Activated T-cell treated with anti-CD3 and anti-CD28 coated beads, Interleukin-2, amount 50 U/mL, for 72 hours (primary cell): ENCODE measurements at regions not wholly inside any gene's neighbourhood (a gene's known extent, or its start where the extent isn't known, plus 50 kb on each side); places are given as distances from the start of the nearest gene placed in this dataset.

ENCODE experiments used
- ATAC-seq, 2 donors: fragments of 150-1000 bp; cut with Tn5 transposase; replicated peaks in 1 of 2; 2 replicates each; pipeline ENCODE4 v1.10.0; 2021; ENCODE audit warnings: moderate library complexity in 2 of 2, mild to moderate bottlenecking in 1 of 2
- DNase-seq, 2 donors: peaks; one replicate each; pipeline ENCODE4 v3.0.0; 2021 to 2022; ENCODE audit warnings: mixed read lengths in 1 of 2
- H3K27ac Mint-ChIP-seq: one replicate; pipeline ENCODE4 v1.8.0; 2022; ENCODE audit warnings: mild to moderate bottlenecking, moderate library complexity, mixed read lengths
- H3K27me3 Mint-ChIP-seq: one replicate; pipeline ENCODE4 v1.8.0; 2022; ENCODE audit warnings: low read depth, mixed read lengths
- H3K36me3 Mint-ChIP-seq, 2 donors: one replicate each; pipeline ENCODE4 v1.8.0; 2022; ENCODE audit warnings: mixed read lengths in 2 of 2, mild to moderate bottlenecking in 1 of 2; ENCODE audit not compliant: insufficient read depth in 2 of 2
- H3K4me1 Mint-ChIP-seq: one replicate; pipeline ENCODE4 v1.8.0; 2022; ENCODE audit warnings: low read depth, mixed read lengths
- H3K4me3 Mint-ChIP-seq, 2 donors: one replicate each; pipeline ENCODE4 v1.8.0; 2022; ENCODE audit warnings: mild to moderate bottlenecking in 2 of 2, mixed read lengths in 2 of 2, moderate library complexity in 2 of 2
- H3K9me3 Mint-ChIP-seq, 2 donors: one replicate each; pipeline ENCODE4 v1.8.0; 2022; ENCODE audit warnings: mixed read lengths in 2 of 2

DNA sequence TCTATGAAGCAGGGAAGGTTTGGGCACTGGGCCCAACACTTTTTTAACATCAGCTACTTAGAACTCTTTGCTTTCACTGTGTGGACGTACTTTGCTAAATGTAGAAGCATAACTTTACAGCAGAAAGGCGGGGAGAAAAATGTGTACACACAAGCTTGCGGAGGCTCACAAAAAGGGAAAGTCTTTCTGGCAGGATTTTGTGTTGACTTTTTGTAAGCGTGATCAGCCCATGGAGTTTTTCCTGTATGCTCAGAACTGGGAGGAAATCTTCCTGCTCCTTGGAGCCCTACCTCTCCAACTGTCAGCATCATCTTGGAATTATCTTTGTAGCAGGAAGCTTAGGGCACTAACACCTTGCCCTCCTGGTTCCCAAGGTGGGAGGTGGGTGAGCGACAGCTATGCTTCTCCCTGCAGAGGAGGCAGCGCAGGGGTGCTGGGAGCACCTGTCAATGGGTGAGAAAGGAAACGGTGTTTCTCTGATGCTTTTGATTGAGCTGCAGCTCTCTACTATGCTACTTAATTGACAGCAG lies 321.9 kb downstream of the GADD45G start:
- H3K27ac Mint-ChIP-seq, result no peak overlapping the region
- no peak overlapping the region for H3K4me3 Mint-ChIP-seq
- DNase-seq, result no peak
- H3K36me3 Mint-ChIP-seq, result no peaks in the 10 kb centered on the region
- no peak for ATAC-seq
- H3K9me3 Mint-ChIP-seq, result no peaks in the 10 kb centered on the region
- peaks cover 35% of the 10 kb centered on the region for H3K4me1 Mint-ChIP-seq
- H3K27me3 Mint-ChIP-seq, result peaks cover 27% of the 10 kb centered on the region

DNA sequence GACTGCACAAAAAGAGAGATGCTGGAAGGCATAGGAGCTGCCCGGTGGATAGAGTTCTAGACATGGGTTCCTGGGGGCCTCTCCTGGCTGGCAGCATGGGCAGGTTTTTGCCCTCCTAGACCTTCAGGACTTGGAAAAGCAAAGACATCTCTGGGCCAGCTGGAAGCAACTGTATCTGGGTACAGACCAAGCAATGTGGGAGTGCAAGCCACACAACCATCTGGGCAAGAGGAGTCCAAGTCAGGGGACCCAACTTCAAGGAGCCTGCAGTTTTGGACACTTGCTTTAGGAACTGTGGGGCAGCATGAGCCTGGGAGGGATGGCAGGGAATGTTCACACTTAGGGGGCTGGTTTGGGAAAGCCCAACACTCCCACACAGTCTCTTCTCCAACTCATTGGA lies 323.3 kb downstream of the GADD45G start:
- no peaks in the 10 kb centered on the region for H3K36me3 Mint-ChIP-seq
- ATAC-seq (no peak), DNase-seq (no peak)
- H3K4me1 Mint-ChIP-seq, result peaks cover 35% of the 10 kb centered on the region
- peaks cover 27% of the 10 kb centered on the region for H3K27me3 Mint-ChIP-seq
- H3K27ac Mint-ChIP-seq, result no peak overlapping the region
- H3K9me3 Mint-ChIP-seq, result no peaks in the 10 kb centered on the region
- H3K4me3 Mint-ChIP-seq, result no peak overlapping the region

DNA sequence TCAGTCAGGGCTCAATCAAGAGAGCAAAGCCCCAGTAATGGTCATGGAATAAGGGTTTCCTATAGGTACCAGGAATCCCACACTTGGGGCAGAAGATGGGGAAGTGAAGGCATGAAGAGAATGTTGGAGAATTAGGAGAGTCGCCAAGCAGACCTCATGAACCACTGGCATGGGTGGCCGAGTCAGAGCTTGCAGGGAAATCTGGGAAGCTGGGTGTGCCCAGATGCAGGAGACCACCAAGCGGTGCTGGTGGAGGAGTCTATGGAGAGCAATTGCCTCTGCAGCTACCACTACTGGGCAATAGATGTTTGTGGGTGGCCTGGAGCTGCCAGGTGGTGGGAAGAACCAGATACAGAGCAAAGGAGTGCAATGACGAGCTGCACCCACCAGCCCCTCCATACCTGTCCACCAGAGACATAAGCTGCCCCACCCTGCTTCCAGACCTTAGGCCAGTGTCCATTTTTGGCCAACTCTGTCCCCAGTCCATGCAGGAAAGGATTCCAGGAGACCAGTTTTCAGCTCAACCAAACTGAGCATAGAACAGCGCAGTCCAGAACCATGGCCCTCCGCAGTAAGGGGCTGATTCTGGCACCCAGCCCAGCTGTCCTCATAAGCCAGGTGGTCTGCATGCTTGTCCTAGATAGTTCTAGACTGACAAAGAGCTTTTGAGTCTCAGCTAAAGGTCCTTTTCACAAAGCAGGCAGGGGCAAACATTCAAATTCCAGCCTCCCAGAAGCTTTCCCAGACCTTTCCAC lies 323.9 kb downstream of the GADD45G start:
- Mint-ChIP-seq H3K4me3 (no peak overlapping the region), H3K36me3 (no peaks in the 10 kb centered on the region), H3K27me3 (peaks cover 30% of the 10 kb centered on the region), H3K4me1 (peaks cover 29% of the 10 kb centered on the region), H3K9me3 (no peaks in the 10 kb centered on the region), H3K27ac (no peak overlapping the region)
- ATAC-seq, result no peak
- DNase-seq, result no peak

DNA sequence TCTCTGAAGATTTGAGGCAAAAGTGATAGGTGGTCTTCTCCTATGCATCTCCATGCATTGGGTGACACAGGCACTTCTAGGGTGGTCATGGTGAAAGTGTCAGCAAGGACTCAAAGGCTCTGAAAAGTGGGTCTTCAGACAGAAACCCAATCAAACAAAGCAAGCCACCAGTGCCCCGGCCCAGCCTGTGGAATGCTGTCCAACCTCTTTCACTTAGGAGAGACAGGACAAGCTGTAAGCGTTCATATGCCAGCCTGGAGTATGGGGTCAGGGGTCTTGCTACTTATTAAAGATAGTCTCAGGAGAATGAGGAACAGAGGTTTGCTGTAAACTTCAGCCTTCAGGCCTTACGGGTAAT lies 324.5 kb downstream of the GADD45G start:
- H3K36me3 Mint-ChIP-seq, result no peaks in the 10 kb centered on the region

DNA sequence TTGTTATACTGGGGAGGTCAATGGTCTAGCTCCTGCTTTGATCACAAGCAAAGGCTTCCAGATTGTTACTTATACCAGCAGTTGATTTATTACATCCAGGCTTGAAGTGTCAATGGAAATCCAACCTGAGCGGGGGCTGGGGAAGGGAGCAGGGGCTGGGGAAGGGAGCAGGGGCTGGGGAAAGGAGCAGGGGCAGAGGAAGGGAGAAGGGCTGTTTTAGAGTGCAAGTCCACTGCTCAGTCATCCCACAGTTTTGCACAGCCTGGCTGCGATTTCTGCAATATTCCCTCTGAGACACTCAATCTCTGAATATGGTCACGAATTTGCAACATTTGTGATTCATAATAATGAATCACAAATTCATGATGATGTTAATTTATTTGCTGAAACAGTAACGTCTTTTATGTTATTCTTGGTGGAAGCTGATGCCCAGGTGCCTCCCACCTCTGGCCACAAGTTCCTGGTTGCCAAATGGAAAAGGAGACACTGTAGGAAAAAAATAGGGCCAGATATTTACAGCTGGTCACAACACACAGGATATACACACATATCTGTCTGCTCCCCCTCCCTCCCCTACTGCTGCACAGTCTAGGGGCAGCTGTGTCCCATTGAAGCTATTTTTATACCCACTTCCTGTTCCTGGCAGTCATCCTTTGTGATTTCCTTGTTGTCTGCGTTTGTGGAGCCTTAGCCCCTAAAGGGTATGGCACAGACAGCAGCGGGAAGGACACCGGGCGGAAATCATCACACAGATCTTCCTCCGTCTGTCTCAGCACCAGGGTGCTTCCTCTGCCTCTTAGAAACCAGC lies 325.1 kb downstream of the GADD45G start:
- peak overlapping the region; percentile 19 for H3K27ac Mint-ChIP-seq
- H3K4me3 Mint-ChIP-seq, result no peak overlapping the region
- DNase-seq (no peak), ATAC-seq (no peak)
- H3K36me3 Mint-ChIP-seq, result no peaks in the 10 kb centered on the region
- peaks cover 17% of the 10 kb centered on the region for H3K4me1 Mint-ChIP-seq
- H3K27me3 Mint-ChIP-seq, result peaks cover 31% of the 10 kb centered on the region
- no peaks in the 10 kb centered on the region for H3K9me3 Mint-ChIP-seq

More for the DNA sequence above, 324.5 kb downstream of the GADD45G start:
- Mint-ChIP-seq H3K4me3 (no peak overlapping the region), H3K4me1 (peaks cover 23% of the 10 kb centered on the region), H3K9me3 (no peaks in the 10 kb centered on the region), H3K27me3 (peaks cover 30% of the 10 kb centered on the region), H3K27ac (no peak overlapping the region)
- ATAC-seq, result no peak
- DNase-seq, result no peak

DNA sequence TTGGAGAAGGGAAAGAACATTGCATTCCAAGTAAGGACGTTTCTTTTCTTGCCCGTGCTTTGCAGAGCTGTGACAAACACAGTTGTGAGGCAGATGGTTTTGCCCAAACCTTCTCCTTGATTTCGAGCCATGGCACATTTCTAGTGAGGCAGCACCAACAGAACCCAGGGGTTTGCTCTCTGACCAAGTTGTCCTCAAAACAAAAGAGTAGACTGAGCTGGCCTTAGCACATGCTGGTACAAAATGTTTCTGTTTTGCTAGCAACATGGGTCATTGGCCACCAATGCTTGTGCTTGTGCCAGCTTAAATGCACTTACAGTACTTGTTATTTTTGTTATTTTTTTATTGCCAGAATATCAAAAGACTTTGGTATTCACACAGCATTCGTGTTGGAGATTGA lies 328.8 kb downstream of the GADD45G start:
- Mint-ChIP-seq H3K27ac (no peak overlapping the region), H3K9me3 (no peaks in the 10 kb centered on the region)

DNA sequence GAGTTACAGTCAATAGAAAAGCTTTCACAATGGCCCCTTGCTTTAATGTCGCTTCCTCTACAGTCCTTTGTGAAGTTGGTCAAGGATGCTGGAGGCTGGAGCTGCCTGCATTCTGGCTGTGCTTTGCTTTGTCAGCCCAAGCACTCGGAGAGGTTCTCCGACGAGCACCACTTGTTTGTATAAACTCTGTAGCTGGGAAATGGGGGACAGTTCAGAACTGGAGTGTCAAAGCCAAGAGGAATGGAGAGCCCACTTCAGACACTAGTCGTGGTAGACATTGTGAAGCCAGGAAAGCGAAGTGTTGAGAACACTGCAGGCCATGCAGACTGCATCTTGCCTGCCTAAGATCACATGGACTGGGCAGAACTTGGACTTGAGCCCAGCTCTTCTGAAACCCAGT lies 330.3 kb downstream of the GADD45G start:
- H3K9me3 Mint-ChIP-seq, result no peaks in the 10 kb centered on the region

More for the DNA sequence above, 328.8 kb downstream of the GADD45G start:
- Mint-ChIP-seq H3K4me1 (peaks cover 18% of the 10 kb centered on the region), H3K4me3 (no peak overlapping the region), H3K36me3 (no peaks in the 10 kb centered on the region), H3K27me3 (peaks cover 35% of the 10 kb centered on the region)
- DNase-seq (no peak), ATAC-seq (no peak)

DNA sequence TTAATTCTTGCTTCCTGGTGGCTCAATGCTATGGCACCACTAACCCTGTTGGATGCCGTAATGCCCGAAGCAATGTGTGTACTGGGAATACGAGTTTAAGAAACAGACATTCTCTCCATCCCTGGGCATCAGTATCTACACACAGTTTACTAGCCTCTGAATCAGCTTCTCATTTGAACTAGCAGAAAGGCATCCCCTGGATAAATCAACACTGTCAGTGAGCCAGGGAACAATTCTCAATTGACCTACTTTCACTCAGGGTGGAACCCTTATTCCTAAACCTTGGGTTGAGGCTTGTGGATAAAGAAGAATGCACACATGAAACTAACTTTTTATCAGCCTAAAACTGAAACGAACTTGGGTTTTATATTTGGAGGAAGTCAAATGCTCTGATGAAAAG lies 331.0 kb downstream of the GADD45G start:
- Mint-ChIP-seq H3K4me3 (no peak overlapping the region), H3K9me3 (no peaks in the 10 kb centered on the region), H3K4me1 (peaks cover 12% of the 10 kb centered on the region), H3K36me3 (no peaks in the 10 kb centered on the region), H3K27ac (no peak overlapping the region), H3K27me3 (peaks cover 51% of the 10 kb centered on the region)
- ATAC-seq (no peak), DNase-seq (no peak)

More for the DNA sequence above, 330.3 kb downstream of the GADD45G start:
- no peaks in the 10 kb centered on the region for H3K36me3 Mint-ChIP-seq
- H3K27ac Mint-ChIP-seq, result no peak overlapping the region
- peaks cover 19% of the 10 kb centered on the region for H3K4me1 Mint-ChIP-seq
- peaks cover 50% of the 10 kb centered on the region for H3K27me3 Mint-ChIP-seq
- no peak overlapping the region for H3K4me3 Mint-ChIP-seq
- no peak for DNase-seq
- ATAC-seq, result no peak

DNA sequence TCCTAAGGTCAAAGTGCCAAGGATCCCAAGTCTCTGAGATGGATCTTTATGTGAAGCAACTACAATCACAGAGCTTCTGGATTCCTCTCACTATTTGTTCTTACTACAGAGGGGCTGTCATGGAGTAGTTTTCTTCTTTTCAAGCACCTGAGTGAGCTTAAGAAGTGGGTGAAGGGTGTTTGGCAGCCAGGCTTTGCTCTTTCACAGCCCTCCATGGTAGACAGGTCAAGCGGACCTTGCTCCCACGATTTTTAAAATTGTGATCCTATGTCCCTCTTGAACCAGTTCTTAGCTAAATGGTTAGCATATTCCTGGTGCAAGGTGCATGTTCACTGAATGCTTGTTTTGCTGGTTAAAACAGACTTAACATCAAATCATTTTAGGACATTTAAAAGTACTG lies 332.2 kb downstream of the GADD45G start:
- Mint-ChIP-seq H3K9me3 (no peaks in the 10 kb centered on the region), H3K36me3 (no peaks in the 10 kb centered on the region), H3K4me3 (no peak overlapping the region), H3K27ac (no peak overlapping the region), H3K27me3 (peaks cover 58% of the 10 kb centered on the region), H3K4me1 (peaks cover 20% of the 10 kb centered on the region)
- no peak for DNase-seq
- no peak for ATAC-seq

DNA sequence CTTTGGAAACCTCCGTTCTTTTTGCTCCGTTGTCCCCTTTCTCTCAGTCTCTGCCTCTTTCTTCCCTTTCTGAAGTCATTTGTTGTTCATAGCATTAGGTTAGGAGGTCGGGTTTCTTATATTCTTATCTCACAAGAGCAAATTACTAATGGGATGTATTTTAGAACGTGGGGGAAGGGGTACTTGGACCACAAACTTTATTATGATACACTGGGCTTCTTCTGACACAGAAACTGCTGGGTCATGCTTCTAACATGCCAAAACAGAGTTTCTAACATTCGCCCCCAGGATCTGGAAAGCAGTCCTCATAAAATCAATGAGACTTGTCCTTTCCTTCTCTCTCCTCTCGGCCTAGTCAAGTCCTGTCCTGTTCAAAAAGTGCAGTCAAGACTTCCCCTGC lies 334.4 kb downstream of the GADD45G start:
- ATAC-seq (no peak), DNase-seq (no peak)
- Mint-ChIP-seq H3K4me1 (peaks cover 21% of the 10 kb centered on the region), H3K36me3 (no peaks in the 10 kb centered on the region), H3K27me3 (peaks cover 69% of the 10 kb centered on the region), H3K4me3 (no peak overlapping the region), H3K27ac (no peak overlapping the region), H3K9me3 (no peaks in the 10 kb centered on the region)

DNA sequence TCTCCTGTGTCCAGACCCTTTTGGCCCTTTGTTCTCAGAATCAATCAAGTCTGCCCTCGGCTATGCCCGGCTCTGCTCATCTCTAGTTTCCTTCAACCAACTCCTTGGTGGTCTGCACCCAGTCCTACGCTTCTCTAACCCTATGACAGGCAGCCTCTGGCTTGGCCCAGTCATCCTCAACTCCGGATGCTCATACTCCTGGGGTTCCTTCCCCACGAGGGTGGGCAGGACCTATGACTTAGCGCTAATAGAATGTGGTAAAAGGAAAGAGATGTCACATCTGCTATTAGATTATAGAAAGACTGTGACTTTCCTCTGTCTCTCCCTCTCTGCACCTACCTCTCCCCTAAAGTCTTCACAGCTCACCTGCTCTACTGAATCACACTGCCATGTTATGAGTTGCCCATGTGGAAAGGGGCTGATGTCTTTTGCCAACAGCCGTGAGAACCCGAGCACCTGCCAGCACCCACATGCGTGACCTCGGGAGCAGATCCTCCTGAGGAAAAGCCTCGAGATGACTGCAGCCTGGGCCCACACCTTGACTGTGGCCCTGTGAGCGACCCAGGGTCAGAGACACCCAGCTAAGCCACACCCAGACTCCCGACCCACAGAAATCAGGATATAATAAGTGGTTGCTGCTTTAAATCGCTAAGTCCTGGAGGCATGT lies 334.9 kb downstream of the GADD45G start:
- no peaks in the 10 kb centered on the region for H3K36me3 Mint-ChIP-seq
- ATAC-seq, result no peak
- no peaks in the 10 kb centered on the region for H3K9me3 Mint-ChIP-seq
- H3K4me3 Mint-ChIP-seq, result no peak overlapping the region
- H3K27ac Mint-ChIP-seq, result no peak overlapping the region
- no peak for DNase-seq
- H3K27me3 Mint-ChIP-seq, result peaks cover 71% of the 10 kb centered on the region
- peaks cover 21% of the 10 kb centered on the region for H3K4me1 Mint-ChIP-seq

DNA sequence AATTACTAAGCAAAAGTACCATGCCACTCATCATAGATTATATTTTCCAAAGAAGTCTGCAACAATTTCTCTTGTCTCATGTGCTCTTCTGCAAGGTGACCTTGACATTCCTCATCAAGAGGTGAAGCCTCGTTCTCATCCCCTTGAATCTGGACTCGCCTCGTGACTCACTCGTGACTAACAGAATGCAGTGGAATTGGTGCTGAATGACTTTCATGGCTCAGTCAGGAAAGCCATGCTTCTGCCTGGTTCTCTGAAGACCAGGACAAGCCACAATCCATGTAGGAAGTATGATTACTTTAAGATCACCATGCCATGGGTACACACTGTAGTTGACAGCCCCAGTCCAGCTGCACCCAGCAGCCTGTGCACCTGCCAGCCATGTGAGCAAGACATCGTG lies 335.8 kb downstream of the GADD45G start:
- peaks cover 21% of the 10 kb centered on the region for H3K4me1 Mint-ChIP-seq
- no peak for DNase-seq
- H3K4me3 Mint-ChIP-seq, result no peak overlapping the region
- ATAC-seq, result no peak
- H3K9me3 Mint-ChIP-seq, result no peaks in the 10 kb centered on the region
- H3K27me3 Mint-ChIP-seq, result peaks cover 68% of the 10 kb centered on the region
- no peak overlapping the region for H3K27ac Mint-ChIP-seq
- H3K36me3 Mint-ChIP-seq, result no peaks in the 10 kb centered on the region

DNA sequence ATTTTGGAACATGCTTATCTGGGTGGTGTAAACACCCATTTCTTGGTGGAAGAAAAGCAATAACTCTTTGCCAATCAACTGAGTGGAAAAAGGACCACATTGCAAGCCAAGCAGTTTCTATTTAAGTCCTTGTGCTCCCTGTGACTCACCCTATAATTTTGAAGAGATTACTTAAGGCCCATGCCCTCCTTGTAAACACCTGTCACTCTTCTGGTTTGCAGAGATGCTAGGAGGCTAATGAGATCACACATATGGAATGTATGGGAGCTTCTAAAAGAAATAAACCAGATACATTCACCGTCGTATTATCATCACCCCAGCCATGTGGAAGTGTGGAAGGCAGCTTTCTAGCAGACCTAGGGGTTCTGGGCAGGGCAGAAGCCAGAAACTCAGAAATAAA lies 337.1 kb downstream of the GADD45G start:
- H3K4me1 Mint-ChIP-seq, result peaks cover 16% of the 10 kb centered on the region
- peaks cover 68% of the 10 kb centered on the region for H3K27me3 Mint-ChIP-seq
- H3K4me3 Mint-ChIP-seq, result no peak overlapping the region
- H3K36me3 Mint-ChIP-seq, result no peaks in the 10 kb centered on the region
- H3K9me3 Mint-ChIP-seq, result no peaks in the 10 kb centered on the region
- no peak overlapping the region for H3K27ac Mint-ChIP-seq
- DNase-seq (no peak), ATAC-seq (peak; percentile 52 to 82)
